ENCODE measurements at regions not wholly inside any gene's neighbourhood (a gene's known extent, or its start where the extent isn't known, plus 50 kb on each side); places are given as distances from the start of the nearest gene placed in this dataset.
A peak's percentile ranks its signal among the peaks of the same experiment; 100 is the strongest.

- DNase-seq (ENCODE audit: low read depth in 2 of 2): peak in 1 of 2 experiments; percentile 8
These were observed 146.3 kb upstream of the EEPD1 start for GRCh38 chr7:36006636-36007229.

- no peak for DNase-seq (ENCODE audit: low read depth in 2 of 2)
These were observed 142.1 kb upstream of the EEPD1 start for GRCh38 chr7:36010656-36011587.

- no peak for DNase-seq (ENCODE audit: low read depth in 2 of 2)
These were observed 141.5 kb upstream of the EEPD1 start for GRCh38 chr7:36011588-36011965.

- peak; percentile 17 for DNase-seq (ENCODE audit: low read depth in 2 of 2)
These were observed 139.6 kb upstream of the EEPD1 start for GRCh38 chr7:36013246-36014014.

- no peak for DNase-seq (ENCODE audit: low read depth in 2 of 2)
These were observed 138.1 kb upstream of the EEPD1 start for GRCh38 chr7:36014961-36015360.

- DNase-seq (ENCODE audit: low read depth in 2 of 2): peak; percentile 45 to 46
These were observed 137.3 kb upstream of the EEPD1 start for GRCh38 chr7:36015733-36016132.

- DNase-seq (ENCODE audit: low read depth in 2 of 2): no peak
These were observed 136.4 kb upstream of the EEPD1 start for GRCh38 chr7:36016648-36017047.

- no peak for DNase-seq (ENCODE audit: low read depth in 2 of 2)
These were observed 135.9 kb upstream of the EEPD1 start for GRCh38 chr7:36017111-36017510.

GRCh38 chr7:36018816-36019484 lies 134.1 kb upstream of the EEPD1 start:
- no peak for DNase-seq (ENCODE audit: low read depth in 2 of 2)

GRCh38 chr7:36019538-36019937 lies 133.5 kb upstream of the EEPD1 start:
- no peak for DNase-seq (ENCODE audit: low read depth in 2 of 2)

GRCh38 chr7:36019980-36020379 lies 133.1 kb upstream of the EEPD1 start:
- DNase-seq (ENCODE audit: low read depth in 2 of 2): no peak

GRCh38 chr7:36021367-36021766 lies 131.7 kb upstream of the EEPD1 start:
- DNase-seq (ENCODE audit: low read depth in 2 of 2): no peak

GRCh38 chr7:36021917-36022550 lies 131.0 kb upstream of the EEPD1 start:
- DNase-seq (ENCODE audit: low read depth in 2 of 2): no peak

- no peak for DNase-seq (ENCODE audit: low read depth in 2 of 2)
These were observed 130.0 kb upstream of the EEPD1 start for GRCh38 chr7:36023033-36023560.

GRCh38 chr7:36025190-36025589 lies 127.9 kb upstream of the EEPD1 start:
- DNase-seq (ENCODE audit: low read depth in 2 of 2): no peak

- no peak for DNase-seq (ENCODE audit: low read depth in 2 of 2)
These were observed 123.7 kb upstream of the EEPD1 start for GRCh38 chr7:36029311-36029710.

GRCh38 chr7:36029853-36030515 lies 123.1 kb upstream of the EEPD1 start:
- DNase-seq (ENCODE audit: low read depth in 2 of 2): no peak

- no peak for DNase-seq (ENCODE audit: low read depth in 2 of 2)
These were observed 120.7 kb upstream of the EEPD1 start for GRCh38 chr7:36032361-36032818.

- DNase-seq (ENCODE audit: low read depth in 2 of 2): no peak
These were observed 119.0 kb upstream of the EEPD1 start for GRCh38 chr7:36034020-36034419.

- no peak for DNase-seq (ENCODE audit: low read depth in 2 of 2)
These were observed 117.9 kb upstream of the EEPD1 start for GRCh38 chr7:36035186-36035585.

- DNase-seq (ENCODE audit: low read depth in 2 of 2): no peak
These were observed 116.5 kb upstream of the EEPD1 start for GRCh38 chr7:36036590-36036989.

All from fibroblast of skin of left biceps (primary cell).